ENCODE measurements at regions not wholly inside any gene's neighbourhood (a gene's known extent, or its start where the extent isn't known, plus 50 kb on each side); places are given as distances from the start of the nearest gene placed in this dataset.

DNA sequence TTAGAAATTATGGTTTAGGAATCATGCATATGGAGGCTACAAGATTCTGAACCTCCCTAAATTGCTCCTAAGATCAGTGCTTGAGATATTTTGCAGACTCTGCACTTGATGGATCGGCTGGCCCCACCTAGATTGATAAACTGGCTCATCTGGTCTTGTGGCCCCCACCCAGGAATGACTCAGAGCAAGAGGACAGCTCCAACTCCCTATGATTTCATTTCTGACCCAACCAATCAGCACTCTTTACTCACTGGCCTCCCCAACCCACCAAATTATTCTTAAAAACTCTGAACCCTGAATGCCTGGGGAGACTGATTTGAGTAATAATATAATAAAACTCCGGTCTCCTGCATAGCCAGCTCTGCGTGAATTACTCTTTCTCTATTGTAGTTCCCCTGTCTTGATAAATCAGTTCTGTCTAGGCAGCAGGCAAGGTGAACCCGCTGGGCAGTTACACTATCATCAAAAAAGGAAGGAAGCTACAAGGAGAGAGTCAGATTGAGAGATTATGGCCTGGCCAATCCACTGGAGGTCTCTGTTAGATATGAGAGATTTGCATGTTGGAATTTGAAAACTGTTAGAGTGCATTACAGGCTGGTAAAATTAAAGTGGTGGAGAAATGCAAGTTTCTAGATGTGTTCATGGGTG lies 245.8 kb downstream of the CSNK2A3 start:
- TF ChIP-seq, protein P1, sequence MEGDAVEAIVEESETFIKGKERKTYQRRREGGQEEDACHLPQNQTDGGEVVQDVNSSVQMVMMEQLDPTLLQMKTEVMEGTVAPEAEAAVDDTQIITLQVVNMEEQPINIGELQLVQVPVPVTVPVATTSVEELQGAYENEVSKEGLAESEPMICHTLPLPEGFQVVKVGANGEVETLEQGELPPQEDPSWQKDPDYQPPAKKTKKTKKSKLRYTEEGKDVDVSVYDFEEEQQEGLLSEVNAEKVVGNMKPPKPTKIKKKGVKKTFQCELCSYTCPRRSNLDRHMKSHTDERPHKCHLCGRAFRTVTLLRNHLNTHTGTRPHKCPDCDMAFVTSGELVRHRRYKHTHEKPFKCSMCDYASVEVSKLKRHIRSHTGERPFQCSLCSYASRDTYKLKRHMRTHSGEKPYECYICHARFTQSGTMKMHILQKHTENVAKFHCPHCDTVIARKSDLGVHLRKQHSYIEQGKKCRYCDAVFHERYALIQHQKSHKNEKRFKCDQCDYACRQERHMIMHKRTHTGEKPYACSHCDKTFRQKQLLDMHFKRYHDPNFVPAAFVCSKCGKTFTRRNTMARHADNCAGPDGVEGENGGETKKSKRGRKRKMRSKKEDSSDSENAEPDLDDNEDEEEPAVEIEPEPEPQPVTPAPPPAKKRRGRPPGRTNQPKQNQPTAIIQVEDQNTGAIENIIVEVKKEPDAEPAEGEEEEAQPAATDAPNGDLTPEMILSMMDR (IDR thresholded peaks at IDR 0.05; ENCODE audit: borderline replicate concordance, insufficient read depth, low read depth, low read length) = no peak
- H3K4me3 ChIP-seq (ENCODE audit: low read depth, low read length) = no peak overlapping the region

DNA sequence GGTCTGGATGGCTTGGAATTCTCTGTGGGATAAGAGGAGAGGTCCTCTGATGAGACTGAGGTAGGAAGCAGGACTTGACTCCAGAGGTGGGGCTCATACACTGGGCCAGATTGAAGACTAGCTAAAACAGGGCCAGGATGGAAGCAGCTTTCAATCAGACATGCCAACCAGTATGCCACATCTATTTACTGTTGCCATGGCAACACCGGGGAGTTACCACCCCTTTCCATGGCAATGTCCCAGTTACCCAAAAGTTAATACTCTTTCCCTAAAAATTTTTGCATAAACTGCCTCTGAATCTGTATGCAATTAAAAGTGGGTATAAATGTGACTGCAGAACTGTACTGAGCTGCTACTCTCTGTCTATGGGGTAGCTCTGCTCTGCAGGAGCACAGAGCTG lies 247.5 kb upstream of the ZBED5 start:
- no peak overlapping the region for H3K4me3 ChIP-seq (ENCODE audit: low read depth, low read length)
- TF ChIP-seq, protein P1 (IDR thresholded peaks at IDR 0.05; ENCODE audit: borderline replicate concordance, insufficient read depth, low read depth, low read length) = no peak

DNA sequence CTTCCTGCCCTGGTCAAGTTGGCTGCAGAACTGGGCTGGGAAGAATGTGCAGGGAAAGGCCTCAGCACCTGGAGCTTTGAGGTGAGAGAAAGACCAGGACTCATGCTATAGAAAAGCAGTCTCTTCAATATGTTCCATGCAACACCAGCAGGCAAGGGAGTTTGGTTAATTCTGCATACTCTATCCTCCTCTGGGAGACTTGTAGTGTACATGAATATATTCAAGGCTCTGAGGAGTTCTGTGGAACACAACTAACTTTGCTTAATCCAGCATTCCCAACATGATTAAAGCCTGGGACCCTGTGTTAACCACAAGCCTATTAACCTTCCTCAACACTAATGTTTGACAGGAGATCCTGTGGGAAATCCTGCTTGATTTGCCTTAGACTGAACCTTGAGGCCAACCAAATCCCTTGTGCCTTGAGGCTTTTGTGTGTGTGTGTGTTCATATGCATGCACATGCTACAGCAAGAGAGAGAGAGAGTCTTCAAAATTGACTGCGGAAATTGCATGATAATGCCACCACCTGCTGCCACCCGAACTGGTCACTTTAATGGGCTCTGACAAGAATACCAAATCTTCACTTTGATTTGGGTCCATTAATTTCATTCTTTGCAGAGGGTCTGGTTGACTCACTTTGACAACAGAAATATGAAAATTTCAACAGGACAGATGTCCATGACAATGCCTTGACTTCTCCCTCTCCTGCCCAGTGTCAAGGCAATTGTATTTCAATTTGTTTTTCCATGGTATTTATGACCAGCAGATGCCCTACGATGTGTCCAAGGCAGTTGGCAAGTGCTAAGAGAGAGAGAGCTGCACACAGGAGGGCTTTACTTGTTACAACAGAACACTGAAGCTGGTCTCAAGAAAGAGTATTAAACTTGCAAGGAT lies 238.2 kb upstream of the ZBED5 start:
- no peak overlapping the region for H3K4me3 ChIP-seq (ENCODE audit: low read depth, low read length)
- TF ChIP-seq, protein P1 (IDR thresholded peaks at IDR 0.05; ENCODE audit: borderline replicate concordance, insufficient read depth, low read depth, low read length) = no peak

DNA sequence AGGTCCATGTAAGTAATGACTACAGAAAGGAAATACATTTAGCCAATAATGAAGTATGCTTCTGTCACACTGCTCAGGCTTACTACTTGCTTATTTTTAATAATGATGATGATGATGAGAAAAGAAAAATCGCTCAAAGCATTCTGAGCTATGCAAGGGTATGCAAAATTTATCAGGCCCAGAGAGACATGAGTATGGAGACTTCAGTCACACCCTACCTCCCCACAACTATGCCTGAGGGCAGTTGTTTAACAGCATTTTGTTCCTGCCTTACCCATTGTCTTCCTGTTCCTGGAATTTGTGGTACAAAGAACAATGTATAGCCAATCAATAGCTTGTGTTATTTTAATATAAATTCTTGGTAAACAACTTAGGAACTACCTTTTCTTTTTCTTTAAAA lies 232.6 kb upstream of the ZBED5 start:
- TF ChIP-seq, protein P1 (IDR thresholded peaks at IDR 0.05; ENCODE audit: borderline replicate concordance, insufficient read depth, low read depth, low read length) = no peak
- no peak overlapping the region for H3K4me3 ChIP-seq (ENCODE audit: low read depth, low read length)

DNA sequence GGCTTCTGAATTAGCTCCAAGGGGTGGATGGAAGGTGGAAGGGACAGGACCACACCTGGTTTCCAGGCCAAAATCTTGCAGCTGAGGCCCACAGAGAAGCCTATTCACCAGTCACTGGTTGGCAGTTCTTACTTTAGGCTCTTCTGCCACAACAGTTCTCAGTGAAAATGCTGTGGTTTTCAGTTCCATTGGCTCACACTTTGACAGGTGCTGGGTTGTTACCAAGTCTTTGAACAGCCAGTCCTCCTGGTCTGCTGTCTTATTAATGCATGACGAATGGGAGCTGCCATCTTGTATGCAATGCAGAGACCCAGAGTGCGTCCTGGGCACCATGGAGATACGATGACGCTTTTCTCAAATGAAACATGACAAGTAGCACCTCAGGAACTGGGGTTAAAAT lies 232.0 kb upstream of the ZBED5 start:
- H3K4me3 ChIP-seq (ENCODE audit: low read depth, low read length) = no peak overlapping the region
- TF ChIP-seq, protein P1 (IDR thresholded peaks at IDR 0.05; ENCODE audit: borderline replicate concordance, insufficient read depth, low read depth, low read length) = no peak

DNA sequence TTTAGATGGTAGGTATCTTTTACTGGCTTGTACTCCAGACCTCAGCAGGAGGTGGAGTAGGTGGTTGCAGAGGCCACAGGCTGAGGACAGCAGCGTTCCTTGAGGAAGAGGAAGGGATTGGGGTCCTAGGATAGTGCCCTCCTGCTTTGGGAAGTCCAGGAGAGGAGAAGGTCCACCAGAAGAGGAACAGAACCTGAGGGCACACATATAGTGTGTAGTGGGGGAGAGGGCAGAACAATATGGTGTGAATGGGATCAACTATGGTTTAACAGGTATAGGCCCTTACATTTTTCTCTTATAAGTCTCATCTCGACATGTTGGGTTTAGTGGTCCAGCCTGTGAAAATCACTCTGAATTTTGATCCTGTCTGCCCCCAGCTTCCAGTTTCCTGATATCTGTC lies 229.1 kb upstream of the ZBED5 start:
- TF ChIP-seq, protein P1 (IDR thresholded peaks at IDR 0.05; ENCODE audit: borderline replicate concordance, insufficient read depth, low read depth, low read length) = no peak

DNA sequence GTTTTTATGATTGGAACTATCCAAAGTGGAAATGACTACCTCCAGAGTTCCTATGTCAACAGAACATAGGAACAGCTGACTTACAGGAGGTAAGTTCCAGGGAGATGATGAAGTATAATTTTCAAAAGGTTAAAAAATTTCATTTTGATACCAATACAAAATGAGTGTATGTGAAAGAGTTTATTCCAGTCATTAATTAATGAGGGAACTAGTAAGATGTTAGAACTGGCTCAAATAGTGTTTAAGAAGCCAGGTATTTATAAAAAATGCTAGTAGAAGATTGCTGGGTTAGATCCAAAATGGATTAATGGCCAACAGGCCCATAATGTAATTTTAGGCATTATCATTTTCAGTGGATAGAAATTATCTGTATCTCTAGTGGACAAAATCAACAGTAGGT lies 227.7 kb upstream of the ZBED5 start:
- no peak overlapping the region for H3K4me3 ChIP-seq (ENCODE audit: low read depth, low read length)
- TF ChIP-seq, protein P1 (IDR thresholded peaks at IDR 0.05; ENCODE audit: borderline replicate concordance, insufficient read depth, low read depth, low read length) = no peak

More for the DNA sequence above, 229.1 kb upstream of the ZBED5 start:
- no peak overlapping the region for H3K4me3 ChIP-seq (ENCODE audit: low read depth, low read length)

Data from GM12875 (cell line).